Sigmoid colon (tissue), 6 donors: ENCODE measurements at regions not wholly inside any gene's neighbourhood (a gene's known extent, or its start where the extent isn't known, plus 50 kb on each side); places are given as distances from the start of the nearest gene placed in this dataset.

Experiments used
- DNase-seq: peaks from one replicate; pipeline ENCODE4 v3.0.0-alpha.2; 2019
- H3K27ac ChIP-seq, 4 donors: fragments of 200-600 bp; sonication (generic); one replicate each; pipeline ENCODE4 v1.5.1; 2016 to 2019; ENCODE audit warnings: mild to moderate bottlenecking in 1 of 4
- H3K27me3 ChIP-seq, 3 donors: fragments of 200-600 bp; sonication (generic); one replicate each; pipeline ENCODE4 v1.5.1; 2019; ENCODE audit warnings: mild to moderate bottlenecking in 1 of 3
- H3K36me3 ChIP-seq, 4 donors: fragments of 200-600 bp; sonication (generic); one replicate each; pipeline ENCODE4 v1.5.1; 2016 to 2019
- H3K4me1 ChIP-seq, 4 donors: fragments of 200-600 bp; sonication (generic); one replicate each; pipeline ENCODE4 v1.5.1; 2017 to 2019
- H3K4me3 ChIP-seq, 4 donors: fragments of 200-600 bp; sonication (generic); one replicate each; pipeline ENCODE4 v1.5.1; 2017 to 2019; ENCODE audit warnings: mild to moderate bottlenecking in 2 of 4, moderate library complexity in 1 of 4
- H3K9me3 ChIP-seq, 4 donors: fragments of 200-600 bp in 3 of 4; sonication (generic) in 3 of 4; one replicate each; pipeline versions ENCODE4 v1.5.1 to v1.6.1; 2013 to 2019
- EP300 ChIP-seq, 4 donors: sonication (generic); formaldehyde crosslinking; IDR thresholded peaks; one replicate each; pipeline ENCODE4 v1.6.1; 2017; ENCODE audit warnings: antibody characterized with exemption in 4 of 4
- POLR2A ChIP-seq, 2 donors: fragments of 450-650 bp; IDR thresholded peaks; one replicate each; pipeline ENCODE4 v1.6.1; 2016; ENCODE audit warnings: antibody characterized with exemption in 2 of 2, mild to moderate bottlenecking in 2 of 2, moderate library complexity in 2 of 2
- POLR2AphosphoS5 ChIP-seq, 4 donors: sonication (generic); formaldehyde crosslinking; IDR thresholded peaks; one replicate each; pipeline ENCODE4 v1.6.1; 2017; ENCODE audit warnings: antibody characterized with exemption in 4 of 4
- WGBS, 2 donors: extraction: QIAGEN DNeasy Blood & Tissue Kit; methylation state at CpG; one replicate each; pipeline ENCODE4 v1.1.7; 2013; 5-methylcytosine and 5-hydroxymethylcytosine counted together
- intact Hi-C: fragments of 100-400 bp; cut with DNase I; formaldehyde crosslinking; loops from one replicate; pipeline ENCODE4 v1.15.1; 2023
- TF ChIP-seq, protein P1 (sequence below), 4 experiments: fragments of 450-650 bp in 3 of 4; fragments of 200-600 bp in 1 of 4; IDR thresholded peaks; one replicate each; pipeline ENCODE4 v1.5.1; 2016 to 2019; ENCODE audit warnings: antibody characterized with exemption in 4 of 4, mild to moderate bottlenecking in 3 of 4, moderate library complexity in 2 of 4
- donor health status: healthy with polysubstance abuse.
- donor health status: healthy.

DNA sequence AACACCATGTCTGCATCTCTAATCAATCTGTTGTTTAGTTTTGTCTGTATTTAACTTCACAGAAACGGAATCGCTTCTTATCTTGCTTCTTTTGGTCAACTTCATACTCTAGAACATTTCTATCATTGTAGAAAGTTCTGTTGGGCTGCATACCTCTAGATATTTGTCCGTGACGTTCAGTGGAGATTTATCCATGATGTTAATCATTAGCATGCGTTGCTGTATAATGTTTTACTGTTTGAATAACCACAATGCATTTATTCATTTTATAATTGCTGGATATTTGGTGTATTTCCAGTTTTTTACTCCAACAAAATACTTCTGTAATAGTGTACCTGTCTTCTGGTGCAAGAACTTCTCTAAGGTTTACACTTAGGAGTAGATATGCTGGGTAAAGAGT lies 96.2 kb upstream of the GDNF start:
- 73 to 87% methylated on average over 5 of the region's 5 CpGs for WGBS, 2 donors

DNA sequence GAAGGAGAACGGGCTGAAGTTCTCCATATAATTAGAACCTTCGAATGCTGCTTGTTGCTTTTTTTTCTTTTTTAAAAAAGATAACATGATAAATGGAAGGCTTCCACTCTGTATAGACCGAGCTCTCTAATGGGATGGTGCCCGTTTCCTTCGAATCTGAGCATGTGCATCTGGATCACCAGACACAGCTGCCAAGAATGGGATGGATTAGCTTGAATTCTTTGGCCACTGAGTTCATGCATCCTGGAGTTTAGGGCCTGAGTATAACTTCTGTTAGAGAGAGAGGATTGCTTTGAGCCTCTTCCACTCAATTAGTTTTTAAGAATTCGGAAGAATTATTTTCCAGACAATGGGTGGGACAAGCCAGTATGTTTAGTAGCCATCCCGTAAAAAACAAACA lies 93.7 kb upstream of the GDNF start:
- H3K9me3 ChIP-seq: peaks cover 0 to 3% (median 0%) of the 10 kb centered on the region in 4 donors
- TF ChIP-seq EP300 (IDR thresholded peaks at IDR 0.05) (no peak), POLR2AphosphoS5 (IDR thresholded peaks at IDR 0.05) (no peak)
- TF ChIP-seq, protein P1, sequence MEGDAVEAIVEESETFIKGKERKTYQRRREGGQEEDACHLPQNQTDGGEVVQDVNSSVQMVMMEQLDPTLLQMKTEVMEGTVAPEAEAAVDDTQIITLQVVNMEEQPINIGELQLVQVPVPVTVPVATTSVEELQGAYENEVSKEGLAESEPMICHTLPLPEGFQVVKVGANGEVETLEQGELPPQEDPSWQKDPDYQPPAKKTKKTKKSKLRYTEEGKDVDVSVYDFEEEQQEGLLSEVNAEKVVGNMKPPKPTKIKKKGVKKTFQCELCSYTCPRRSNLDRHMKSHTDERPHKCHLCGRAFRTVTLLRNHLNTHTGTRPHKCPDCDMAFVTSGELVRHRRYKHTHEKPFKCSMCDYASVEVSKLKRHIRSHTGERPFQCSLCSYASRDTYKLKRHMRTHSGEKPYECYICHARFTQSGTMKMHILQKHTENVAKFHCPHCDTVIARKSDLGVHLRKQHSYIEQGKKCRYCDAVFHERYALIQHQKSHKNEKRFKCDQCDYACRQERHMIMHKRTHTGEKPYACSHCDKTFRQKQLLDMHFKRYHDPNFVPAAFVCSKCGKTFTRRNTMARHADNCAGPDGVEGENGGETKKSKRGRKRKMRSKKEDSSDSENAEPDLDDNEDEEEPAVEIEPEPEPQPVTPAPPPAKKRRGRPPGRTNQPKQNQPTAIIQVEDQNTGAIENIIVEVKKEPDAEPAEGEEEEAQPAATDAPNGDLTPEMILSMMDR (IDR thresholded peaks at IDR 0.05): no peak
- DNase-seq: no peak
- H3K36me3 ChIP-seq: no peaks in the 10 kb centered on the region
- no peak overlapping the region for H3K4me3 ChIP-seq
- H3K27ac ChIP-seq: no peak overlapping the region
- WGBS, 2 donors: 77 to 80% methylated on average over 7 of the region's 7 CpGs
- no peaks in the 10 kb centered on the region for H3K4me1 ChIP-seq
- H3K27me3 ChIP-seq: no peaks in the 10 kb centered on the region
- intact Hi-C loops: no loop called here

More for the DNA sequence above, 96.2 kb upstream of the GDNF start:
- intact Hi-C loops: no loop called here
- Histone ChIP-seq H3K36me3 (no peaks in the 10 kb centered on the region), H3K27ac (no peak overlapping the region), H3K27me3 (no peaks in the 10 kb centered on the region), H3K4me3 (no peak overlapping the region), H3K9me3 (peaks cover 0 to 3% (median 0%) of the 10 kb centered on the region in 4 donors), H3K4me1 (no peaks in the 10 kb centered on the region)
- no peak for DNase-seq
- TF ChIP-seq POLR2A (IDR thresholded peaks at IDR 0.05) (no peak), POLR2AphosphoS5 (IDR thresholded peaks at IDR 0.05) (no peak), EP300 (IDR thresholded peaks at IDR 0.05) (no peak)
- TF ChIP-seq, protein P1 (IDR thresholded peaks at IDR 0.05): no peak

DNA sequence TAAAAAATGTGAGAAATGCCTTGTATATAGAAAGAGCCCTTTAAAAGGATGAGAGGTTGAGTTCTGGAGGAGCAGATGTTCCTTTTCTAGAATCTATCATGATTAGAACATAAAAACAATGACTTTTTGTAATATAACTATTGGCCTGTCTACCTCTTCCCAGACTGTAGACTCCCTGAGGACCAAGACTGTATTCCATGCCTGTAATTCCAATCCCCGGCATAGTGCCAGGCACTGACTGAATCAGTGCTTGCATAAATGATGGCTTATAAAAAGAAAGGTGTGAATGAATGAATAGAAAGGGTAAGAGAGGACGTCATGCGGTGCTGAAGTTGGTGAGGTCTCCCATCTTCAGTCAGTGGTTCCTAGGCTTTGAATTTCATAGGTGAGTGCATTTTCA lies 92.6 kb upstream of the GDNF start:
- intact Hi-C loops: no loop called here
- 64 to 88% methylated on average over 3 of the region's 3 CpGs for WGBS, 2 donors
- Histone ChIP-seq H3K27me3 (no peaks in the 10 kb centered on the region), H3K9me3 (peaks cover 0 to 3% (median 0%) of the 10 kb centered on the region in 4 donors), H3K36me3 (no peaks in the 10 kb centered on the region), H3K27ac (no peak overlapping the region), H3K4me3 (no peak overlapping the region), H3K4me1 (no peaks in the 10 kb centered on the region)
- DNase-seq: no peak
- TF ChIP-seq POLR2A (IDR thresholded peaks at IDR 0.05) (no peak), EP300 (IDR thresholded peaks at IDR 0.05) (no peak), POLR2AphosphoS5 (IDR thresholded peaks at IDR 0.05) (no peak)
- TF ChIP-seq, protein P1 (IDR thresholded peaks at IDR 0.05): no peak

- H3K9me3 ChIP-seq: no peaks in the 10 kb centered on the region
- no peaks in the 10 kb centered on the region for H3K36me3 ChIP-seq
- no peak overlapping the region for H3K27ac ChIP-seq
- intact Hi-C loops: no loop called here
- DNase-seq: no peak
- H3K4me1 ChIP-seq: no peaks in the 10 kb centered on the region
- H3K4me3 ChIP-seq: no peak overlapping the region
- TF ChIP-seq POLR2A (IDR thresholded peaks at IDR 0.05): no peak
- TF ChIP-seq, protein P1 (IDR thresholded peaks at IDR 0.05): no peak
- no peak for TF ChIP-seq EP300 (IDR thresholded peaks at IDR 0.05)
- no peak for TF ChIP-seq POLR2AphosphoS5 (IDR thresholded peaks at IDR 0.05)
- 56 to 89% methylated on average over 2 of the region's 2 CpGs for WGBS, 2 donors
- no peaks in the 10 kb centered on the region for H3K27me3 ChIP-seq
Observed at GRCh38 chr5:37931541-37931940, 91.7 kb upstream of the GDNF start.

- Histone ChIP-seq H3K4me3 (no peak overlapping the region), H3K36me3 (no peaks in the 10 kb centered on the region), H3K9me3 (no peaks in the 10 kb centered on the region), H3K27me3 (no peaks in the 10 kb centered on the region), H3K4me1 (no peaks in the 10 kb centered on the region), H3K27ac (no peak overlapping the region)
- TF ChIP-seq POLR2A (IDR thresholded peaks at IDR 0.05) (no peak), POLR2AphosphoS5 (IDR thresholded peaks at IDR 0.05) (no peak), EP300 (IDR thresholded peaks at IDR 0.05) (no peak)
- TF ChIP-seq, protein P1 (IDR thresholded peaks at IDR 0.05): no peak
- intact Hi-C loops: no loop called here
- no peak for DNase-seq
- WGBS, 2 donors: 94 to 95% methylated on average over 2 of the region's 2 CpGs
Observed at GRCh38 chr5:37930350-37930749, 90.5 kb upstream of the GDNF start.
